Endothelial cell of umbilical vein (primary cell): ENCODE measurements at regions not wholly inside any gene's neighbourhood (a gene's known extent, or its start where the extent isn't known, plus 50 kb on each side); places are given as distances from the start of the nearest gene placed in this dataset.

Experiments
- FOS ChIP-seq: IDR thresholded peaks from 2 replicates; pipeline ENCODE4 v1.6.1; 2011; ENCODE audit warnings: mild to moderate bottlenecking, low read length, moderate library complexity, borderline replicate concordance; ENCODE audit not compliant: insufficient read depth
- POLR2A ChIP-seq: IDR thresholded peaks from 2 replicates; pipeline ENCODE4 v1.6.1; 2012; ENCODE audit warnings: low read depth, mild to moderate bottlenecking, control low read depth, low read length
- POLR2AphosphoS5 ChIP-seq: IDR thresholded peaks from 2 replicates; pipeline ENCODE4 v1.6.1; 2012; ENCODE audit warnings: low read depth, mild to moderate bottlenecking, control low read depth, low read length, moderate library complexity; ENCODE audit not compliant: insufficient read depth
- TF ChIP-seq, protein P1 (sequence below), 2 donors: IDR thresholded peaks; 1 replicate in 1 of 2; 2 replicates in 1 of 2; pipeline ENCODE4 v1.5.1; 2011; ENCODE audit warnings: low read length in 2 of 2, mild to moderate bottlenecking in 2 of 2, moderate library complexity in 2 of 2, control low read depth in 1 of 2, inconsistent platforms in 1 of 2, low read depth in 1 of 2; ENCODE audit not compliant: insufficient read depth in 1 of 2; ENCODE audit errors: extremely low read depth in 1 of 2

DNA sequence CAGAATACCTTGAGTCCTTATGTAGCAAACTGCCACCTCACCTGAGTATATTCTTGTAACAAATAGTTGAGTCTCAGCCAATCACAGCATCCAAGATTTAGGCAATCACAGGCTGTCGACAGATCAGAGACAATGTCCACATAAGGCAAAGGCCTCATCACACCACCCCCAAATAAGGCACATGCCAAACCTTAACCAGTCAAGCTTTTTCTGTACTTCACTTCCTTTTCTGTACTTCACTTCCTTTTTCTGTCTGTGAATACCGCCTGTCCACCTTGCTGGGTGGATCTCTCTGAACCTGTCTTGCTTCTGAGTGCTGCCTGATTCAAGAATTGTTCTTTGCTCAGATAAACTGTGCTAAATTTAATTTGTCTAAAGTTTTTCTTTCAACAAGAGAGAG, 210.4 kb upstream of the N4BP1 start:
- TF ChIP-seq, protein P1, sequence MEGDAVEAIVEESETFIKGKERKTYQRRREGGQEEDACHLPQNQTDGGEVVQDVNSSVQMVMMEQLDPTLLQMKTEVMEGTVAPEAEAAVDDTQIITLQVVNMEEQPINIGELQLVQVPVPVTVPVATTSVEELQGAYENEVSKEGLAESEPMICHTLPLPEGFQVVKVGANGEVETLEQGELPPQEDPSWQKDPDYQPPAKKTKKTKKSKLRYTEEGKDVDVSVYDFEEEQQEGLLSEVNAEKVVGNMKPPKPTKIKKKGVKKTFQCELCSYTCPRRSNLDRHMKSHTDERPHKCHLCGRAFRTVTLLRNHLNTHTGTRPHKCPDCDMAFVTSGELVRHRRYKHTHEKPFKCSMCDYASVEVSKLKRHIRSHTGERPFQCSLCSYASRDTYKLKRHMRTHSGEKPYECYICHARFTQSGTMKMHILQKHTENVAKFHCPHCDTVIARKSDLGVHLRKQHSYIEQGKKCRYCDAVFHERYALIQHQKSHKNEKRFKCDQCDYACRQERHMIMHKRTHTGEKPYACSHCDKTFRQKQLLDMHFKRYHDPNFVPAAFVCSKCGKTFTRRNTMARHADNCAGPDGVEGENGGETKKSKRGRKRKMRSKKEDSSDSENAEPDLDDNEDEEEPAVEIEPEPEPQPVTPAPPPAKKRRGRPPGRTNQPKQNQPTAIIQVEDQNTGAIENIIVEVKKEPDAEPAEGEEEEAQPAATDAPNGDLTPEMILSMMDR (IDR thresholded peaks at IDR 0.05; ENCODE audit: extremely low read depth in 1 of 2, insufficient read depth in 1 of 2, low read depth in 1 of 2, low read length in 2 of 2), result no peak
- TF ChIP-seq POLR2A (no peak), POLR2AphosphoS5 (no peak), FOS (no peak)
